HG03354 (cell line): ENCODE measurements at regions not wholly inside any gene's neighbourhood (a gene's known extent, or its start where the extent isn't known, plus 50 kb on each side); places are given as distances from the start of the nearest gene placed in this dataset.

ENCODE experiments used
- ATAC-seq: cut with Tn5 transposase; IDR thresholded peaks from one replicate; pipeline ENCODE4 v1.9.1; 2021; ENCODE audit warnings: mild to moderate bottlenecking; ENCODE audit not compliant: unreplicated experiment, poor library complexity, severe bottlenecking

- ATAC-seq = no peak
Observed at GRCh38 chr13:34547929-34548328, 394.1 kb upstream of the NBEA start.

- ATAC-seq = no peak
Observed at GRCh38 chr13:34553376-34553775, 388.7 kb upstream of the NBEA start.

- no peak for ATAC-seq
Observed at GRCh38 chr13:34555988-34556387, 386.1 kb upstream of the NBEA start.

GRCh38 chr13:34561033-34561432, 381.0 kb upstream of the NBEA start:
- ATAC-seq = no peak

GRCh38 chr13:34567597-34567996, 374.5 kb upstream of the NBEA start:
- no peak for ATAC-seq

GRCh38 chr13:34570698-34571353, 371.2 kb upstream of the NBEA start:
- ATAC-seq = no peak

- ATAC-seq = no peak
Observed at GRCh38 chr13:34571716-34572115, 370.4 kb upstream of the NBEA start.

DNA sequence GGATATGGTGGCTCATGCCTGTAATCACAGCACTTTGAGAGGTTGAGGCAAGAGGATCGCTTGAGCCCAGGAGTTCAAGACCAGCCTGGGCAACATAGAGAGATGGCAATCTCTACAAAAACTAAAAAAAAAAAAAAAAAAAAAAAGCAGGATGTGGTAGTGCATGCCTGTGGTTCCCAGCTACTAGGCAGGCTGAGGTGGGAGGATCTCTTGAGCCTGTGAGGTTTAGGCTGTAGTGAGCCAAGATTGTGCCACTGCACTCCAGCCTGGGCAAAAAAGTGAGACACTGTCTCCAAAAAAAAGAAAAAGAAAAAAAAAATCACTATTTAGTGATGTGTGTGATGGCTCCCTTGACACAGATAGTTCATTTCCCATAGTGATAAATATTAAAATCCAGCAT, 365.0 kb upstream of the NBEA start:
- no peak for ATAC-seq

DNA sequence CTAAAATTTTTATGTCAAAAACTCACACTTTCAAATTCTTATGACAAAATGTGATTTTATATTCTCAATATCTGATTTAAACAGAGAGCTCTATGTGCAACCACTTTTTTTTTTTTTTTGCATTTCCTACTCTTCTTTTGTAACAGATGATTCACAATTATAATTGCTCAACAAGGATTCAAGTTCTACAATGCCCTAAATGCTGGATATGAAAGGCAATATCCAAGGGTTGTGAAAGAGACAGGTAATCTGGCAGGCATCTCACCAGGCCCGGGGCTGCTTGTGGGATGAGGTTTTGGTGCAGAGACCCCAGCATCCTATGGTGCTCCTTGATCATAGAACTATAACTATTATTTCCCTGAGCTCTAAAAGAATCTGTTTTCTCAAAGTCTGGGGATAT, 363.6 kb upstream of the NBEA start:
- ATAC-seq = no peak

DNA sequence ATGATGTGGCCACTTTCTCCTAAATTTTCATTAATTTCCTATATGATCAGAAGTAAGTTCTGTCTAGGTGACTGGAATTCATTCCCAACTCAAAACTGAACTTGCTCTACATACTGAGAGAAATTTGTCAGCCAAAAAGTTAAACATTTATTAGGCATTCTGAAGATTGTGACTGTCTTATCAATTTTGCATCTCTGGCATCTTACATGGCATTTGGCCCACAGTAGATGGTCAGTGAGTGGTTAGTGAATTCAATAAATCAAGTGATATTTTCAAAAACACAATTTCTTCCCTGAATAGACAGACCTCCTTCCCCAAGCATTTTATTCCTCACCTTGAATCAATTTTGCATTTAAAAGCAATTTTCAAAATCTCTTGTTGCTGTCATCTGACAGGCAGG, 363.2 kb upstream of the NBEA start:
- no peak for ATAC-seq

DNA sequence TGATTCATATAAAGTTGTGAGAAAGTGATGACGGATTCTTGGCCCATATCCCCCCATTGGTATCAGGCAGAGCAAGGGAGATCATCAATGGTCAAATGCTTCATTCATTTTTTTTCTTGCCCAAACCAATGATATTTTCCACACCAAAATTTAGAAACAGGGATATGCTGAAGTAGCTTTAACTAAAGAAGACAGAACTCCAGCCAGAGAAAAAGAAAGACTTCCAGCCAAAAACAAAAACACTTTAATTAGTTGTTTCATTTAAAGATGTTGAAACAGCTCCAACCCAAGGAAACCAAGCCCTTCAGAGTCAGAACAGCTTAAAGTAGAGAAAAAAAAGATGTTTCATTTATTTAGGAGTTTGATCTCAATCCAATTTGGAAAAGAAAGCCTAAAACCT, 358.9 kb upstream of the NBEA start:
- ATAC-seq = no peak

- no peak for ATAC-seq
Observed at GRCh38 chr13:34587576-34587975, 354.5 kb upstream of the NBEA start.

DNA sequence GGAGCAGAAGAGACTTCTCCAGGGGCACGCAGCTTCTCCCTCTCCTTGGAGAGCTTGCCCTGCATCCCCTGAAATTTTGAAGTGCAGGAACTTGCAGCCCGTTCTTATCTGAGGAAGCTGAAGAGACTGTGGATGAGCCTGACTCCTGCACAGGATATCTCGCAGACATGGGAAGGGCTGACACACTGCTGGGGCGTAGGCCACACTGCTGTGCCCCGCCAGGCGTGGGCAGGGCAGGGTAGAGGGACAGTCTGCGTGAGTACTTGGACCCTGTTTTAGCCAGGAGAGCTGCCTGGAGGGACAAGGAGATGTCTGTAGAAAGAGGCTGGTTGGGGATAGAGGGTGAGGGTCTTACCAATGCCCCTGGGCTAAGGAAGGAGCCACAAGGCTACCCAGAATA, 353.7 kb upstream of the NBEA start:
- ATAC-seq = no peak

DNA sequence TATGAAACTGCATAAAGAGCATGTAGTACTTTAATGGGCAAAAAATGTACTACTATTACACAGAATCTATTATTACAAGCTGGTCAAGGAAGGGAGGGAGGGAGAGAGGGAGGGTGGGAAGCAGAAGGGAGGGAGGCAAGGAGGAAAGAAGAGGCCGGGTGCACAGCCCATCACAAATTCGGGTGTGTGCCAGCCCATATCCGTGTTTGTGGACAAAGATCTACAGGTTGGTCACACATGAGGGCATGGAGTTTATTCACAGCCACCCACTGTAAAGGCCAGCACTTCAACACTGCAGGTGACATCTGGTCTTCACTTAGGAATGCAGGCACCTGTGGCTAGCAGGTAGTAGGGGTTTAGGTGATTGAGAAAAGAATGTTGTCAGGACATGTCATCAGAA, 352.5 kb upstream of the NBEA start:
- no peak for ATAC-seq

GRCh38 chr13:34591129-34591528, 350.9 kb upstream of the NBEA start:
- ATAC-seq = no peak

- no peak for ATAC-seq
Observed at GRCh38 chr13:34591900-34592529, 350.1 kb upstream of the NBEA start.

- no peak for ATAC-seq
Observed at GRCh38 chr13:34593658-34594057, 348.4 kb upstream of the NBEA start.

GRCh38 chr13:34594507-34594906, 347.6 kb upstream of the NBEA start:
- ATAC-seq = no peak

- ATAC-seq = no peak
Observed at GRCh38 chr13:34608331-34608730, 333.7 kb upstream of the NBEA start.

DNA sequence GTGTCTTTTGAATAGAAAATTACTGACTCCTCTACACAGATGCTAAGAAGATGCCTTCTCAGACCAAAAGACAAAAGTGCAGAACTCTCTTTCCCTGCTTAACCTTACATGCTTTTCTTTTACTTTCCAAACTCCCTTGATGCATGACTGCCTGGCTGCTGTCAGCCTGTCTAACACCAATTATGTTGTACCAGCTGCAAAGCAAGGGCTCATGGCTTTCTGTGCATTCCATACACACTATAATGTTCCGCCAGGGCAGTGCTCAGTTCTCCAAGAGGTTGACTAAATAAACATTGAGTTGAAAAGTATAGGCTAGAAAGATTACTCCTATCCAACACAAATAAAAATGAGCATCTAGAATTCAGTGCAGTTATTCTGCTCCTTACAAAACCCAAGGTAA, 330.4 kb upstream of the NBEA start:
- no peak for ATAC-seq

GRCh38 chr13:34617473-34618083, 324.5 kb upstream of the NBEA start:
- no peak for ATAC-seq
